Skin epidermis (tissue), 12 donors: ENCODE measurements at regions not wholly inside any gene's neighbourhood (a gene's known extent, or its start where the extent isn't known, plus 50 kb on each side); places are given as distances from the start of the nearest gene placed in this dataset.
A peak's percentile ranks its signal among the peaks of the same experiment; 100 is the strongest.

Source experiments
- H3K27ac ChIP-seq, 21 experiments: fragments of 200-600 bp; sonication (generic) in 11 of 21; one replicate each; pipeline ENCODE4 v1.5.0; 2020; ENCODE audit warnings: mild to moderate bottlenecking in 3 of 21, inconsistent platforms in 2 of 21, moderate library complexity in 2 of 21
- H3K4me3 ChIP-seq, 7 experiments: fragments of 200-600 bp; sonication (generic) in 2 of 7; one replicate each; pipeline ENCODE4 v1.5.0; 2020; ENCODE audit warnings: inconsistent platforms in 2 of 7, mild to moderate bottlenecking in 2 of 7, moderate library complexity in 1 of 7

- peak overlapping the region in 5 of 7 experiments; percentile 4 to 37 (median 23) for H3K4me3 ChIP-seq
- peak overlapping the region in 2 of 21 experiments; percentile 71 to 73 for H3K27ac ChIP-seq
Measured at GRCh38 chr15:98428253-98428989, 219.9 kb upstream of the IGF1R start.

DNA sequence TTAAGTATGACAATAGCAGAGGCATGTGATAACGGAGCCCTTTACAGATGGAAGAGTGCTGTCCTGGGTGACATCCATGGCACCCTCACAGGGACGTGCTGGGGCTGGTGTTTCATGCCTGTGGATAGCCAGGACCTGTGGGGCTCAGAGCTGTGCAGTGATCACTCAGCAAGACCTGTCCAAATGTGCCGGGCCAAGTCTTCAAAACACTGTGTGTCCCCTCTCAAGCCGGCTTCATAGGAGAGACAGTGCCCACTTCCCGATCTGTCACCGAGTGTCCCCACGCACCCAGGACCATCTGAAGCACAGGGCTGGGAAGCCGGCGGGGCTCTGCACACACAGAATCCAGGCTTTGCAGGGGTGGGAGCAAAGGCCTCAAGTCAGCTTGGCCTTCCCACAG, 217.2 kb upstream of the IGF1R start:
- no peak overlapping the region for H3K27ac ChIP-seq
- H3K4me3 ChIP-seq, result no peak overlapping the region

DNA sequence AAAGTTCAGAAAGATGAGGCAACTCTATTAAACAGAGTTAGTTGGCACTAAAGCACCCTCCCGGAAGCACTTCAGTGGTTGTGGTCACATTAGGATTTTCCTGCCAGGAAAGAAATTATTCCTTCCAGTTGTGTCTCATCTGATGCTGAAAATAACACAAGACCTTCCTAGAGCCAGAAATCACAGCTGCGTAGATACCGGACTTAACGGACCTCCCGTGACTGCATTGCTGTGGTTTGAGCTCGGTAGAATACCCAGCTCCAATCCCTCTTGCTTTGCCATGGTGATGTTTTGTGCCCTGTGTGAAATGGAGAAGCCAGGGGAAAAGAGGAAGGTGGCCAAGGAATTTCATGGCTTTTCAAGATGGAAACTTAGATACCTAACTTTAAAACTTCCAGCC, 215.0 kb upstream of the IGF1R start:
- H3K4me3 ChIP-seq, result no peak overlapping the region
- no peak overlapping the region for H3K27ac ChIP-seq

GRCh38 chr15:98433856-98434255, 214.5 kb upstream of the IGF1R start:
- Histone ChIP-seq H3K27ac (no peak overlapping the region), H3K4me3 (no peak overlapping the region)

GRCh38 chr15:98437752-98438151, 210.6 kb upstream of the IGF1R start:
- H3K27ac ChIP-seq, result no peak overlapping the region
- H3K4me3 ChIP-seq, result no peak overlapping the region

GRCh38 chr15:98438326-98438725, 210.0 kb upstream of the IGF1R start:
- Histone ChIP-seq H3K27ac (no peak overlapping the region), H3K4me3 (no peak overlapping the region)

DNA sequence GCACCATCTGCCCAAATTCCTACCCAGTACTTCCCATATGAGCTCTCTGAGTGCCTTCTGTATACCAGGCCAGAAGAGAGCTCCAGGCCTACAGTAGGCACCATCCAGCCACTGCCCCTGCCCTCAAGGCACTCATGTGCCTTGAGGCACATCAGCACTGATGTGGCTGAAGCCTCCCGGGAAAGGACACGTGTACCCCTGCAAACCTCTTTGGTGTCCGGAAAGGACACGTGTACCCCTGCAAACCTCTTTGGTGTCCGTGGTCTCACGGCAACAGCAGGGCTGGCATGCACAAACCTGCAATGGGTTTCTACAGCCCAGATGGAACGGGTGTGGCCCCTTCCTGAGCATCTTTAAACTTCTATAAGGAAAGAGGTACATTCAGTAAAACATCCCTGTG, 209.4 kb upstream of the IGF1R start:
- Histone ChIP-seq H3K27ac (no peak overlapping the region), H3K4me3 (no peak overlapping the region)

DNA sequence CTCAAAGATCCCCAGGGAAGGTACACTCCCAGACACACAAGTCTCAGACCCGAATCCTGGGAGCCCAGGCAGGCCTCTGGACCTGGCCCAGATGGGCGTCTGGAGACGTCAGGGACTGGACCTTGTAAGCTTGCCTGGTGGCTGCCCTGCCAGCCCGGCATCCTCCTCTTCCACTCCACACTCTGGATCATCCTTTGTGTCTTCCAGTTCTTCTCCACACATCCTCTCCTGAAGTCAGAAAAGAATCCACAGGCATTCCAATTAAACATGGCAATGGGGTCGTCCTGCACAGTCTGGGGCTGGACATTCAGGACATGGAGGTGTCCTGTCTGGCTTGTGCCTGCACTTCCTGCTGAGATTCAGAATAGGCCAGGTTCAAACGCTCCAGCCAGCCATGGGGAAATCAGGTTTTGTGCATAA, 208.8 kb upstream of the IGF1R start:
- Histone ChIP-seq H3K27ac (no peak overlapping the region), H3K4me3 (no peak overlapping the region)

- Histone ChIP-seq H3K27ac (no peak overlapping the region), H3K4me3 (no peak overlapping the region)
Measured at GRCh38 chr15:98440917-98441316, 207.4 kb upstream of the IGF1R start.

DNA sequence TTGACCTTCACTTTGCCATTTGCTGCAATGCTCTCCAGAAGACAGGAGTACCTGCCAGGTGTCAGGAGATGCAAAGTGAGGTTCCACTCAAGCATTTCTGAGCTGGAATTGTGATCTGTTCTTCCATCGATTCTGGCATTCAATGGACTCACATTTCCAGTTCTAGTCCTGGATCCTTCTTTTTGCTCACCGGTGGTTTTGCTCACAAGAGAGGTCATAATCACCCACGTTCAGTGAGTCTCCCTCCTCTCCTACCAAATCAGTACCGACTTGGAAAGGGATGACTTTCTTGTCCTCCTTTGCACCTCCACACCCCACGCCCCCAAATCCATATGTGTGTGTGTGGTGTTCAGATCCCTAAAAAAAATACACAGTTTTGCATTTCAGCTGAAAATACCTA, 206.7 kb upstream of the IGF1R start:
- Histone ChIP-seq H3K4me3 (no peak overlapping the region), H3K27ac (no peak overlapping the region)

DNA sequence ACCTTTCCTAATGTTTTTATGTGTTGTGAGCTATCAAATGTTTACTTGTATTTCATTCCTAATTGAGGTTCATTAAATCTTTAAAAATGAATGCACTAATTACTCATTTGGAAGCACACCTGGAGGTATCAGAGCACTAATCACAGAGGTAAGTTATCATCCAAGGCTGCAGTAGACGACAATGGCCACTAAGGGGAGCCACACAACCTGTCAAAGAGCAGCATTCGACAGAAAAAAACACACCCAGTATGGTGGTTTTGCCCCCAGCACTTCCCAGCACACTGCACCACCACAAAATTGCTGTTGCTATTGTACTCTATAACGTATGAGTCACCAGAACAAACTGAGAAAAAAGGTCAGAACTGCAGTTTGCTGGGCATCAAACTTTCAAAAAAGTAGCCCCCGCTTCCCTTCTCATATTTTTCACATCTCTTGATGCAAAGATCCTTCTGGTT, 205.9 kb upstream of the IGF1R start:
- Histone ChIP-seq H3K4me3 (no peak overlapping the region), H3K27ac (no peak overlapping the region)

DNA sequence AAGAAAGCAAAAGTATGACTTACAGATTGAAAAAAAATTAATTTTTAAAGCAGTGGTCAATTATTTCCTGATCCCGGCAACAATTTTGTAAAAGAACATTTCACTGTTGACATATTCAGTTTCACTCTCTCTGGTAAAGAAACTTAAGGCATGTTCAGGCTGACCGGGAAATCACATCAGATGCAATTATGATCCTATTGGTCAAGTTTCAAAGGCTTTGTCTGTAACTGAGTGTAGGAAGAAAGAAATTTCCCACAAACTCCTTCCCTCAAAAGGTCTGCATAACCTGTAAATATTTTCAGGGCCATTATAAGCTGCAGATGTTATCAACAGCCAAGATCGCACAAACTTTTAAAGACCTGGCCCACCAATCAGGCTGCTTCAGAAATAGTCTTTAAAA, 205.4 kb upstream of the IGF1R start:
- Histone ChIP-seq H3K27ac (no peak overlapping the region), H3K4me3 (no peak overlapping the region)

DNA sequence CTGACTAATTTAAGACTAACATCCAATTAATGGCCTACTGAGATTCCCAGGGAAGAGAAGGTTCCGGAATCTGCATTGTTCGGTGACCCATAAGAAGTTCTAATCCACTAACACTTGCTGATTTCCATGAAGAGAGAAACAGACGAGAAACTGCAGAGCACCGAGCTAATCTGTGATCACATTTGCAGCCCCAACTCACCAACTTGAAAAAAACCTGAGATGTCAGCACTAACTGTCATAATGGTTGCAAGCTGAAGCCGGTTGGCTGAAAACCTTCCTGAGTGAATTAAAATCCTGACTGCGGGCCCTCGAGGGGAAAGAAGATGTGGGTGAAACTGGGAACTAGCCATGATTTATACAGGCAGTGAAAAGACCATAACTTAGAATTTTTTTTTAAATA, 204.8 kb upstream of the IGF1R start:
- H3K4me3 ChIP-seq, result no peak overlapping the region
- H3K27ac ChIP-seq, result no peak overlapping the region

- Histone ChIP-seq H3K27ac (no peak overlapping the region), H3K4me3 (no peak overlapping the region)
Measured at GRCh38 chr15:98444138-98444537, 204.2 kb upstream of the IGF1R start.

DNA sequence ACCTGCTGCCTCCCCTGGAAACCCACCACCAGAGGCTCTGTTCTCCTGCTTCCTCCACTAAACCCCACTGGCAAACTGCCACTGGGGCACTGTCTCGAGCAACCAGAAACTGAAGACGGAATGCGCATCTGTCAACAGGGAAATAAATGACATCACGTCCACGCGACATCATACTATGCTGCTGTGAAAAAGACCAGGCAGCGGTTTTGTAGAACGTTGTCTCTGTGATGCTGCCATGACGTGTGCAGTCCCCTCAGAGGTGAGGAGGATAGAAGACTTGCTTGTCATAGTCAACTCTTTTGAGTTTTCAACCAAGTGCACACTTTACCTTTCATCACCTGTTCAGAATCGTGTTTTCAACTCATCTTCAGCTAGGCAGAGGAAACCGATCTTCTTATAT, 203.0 kb upstream of the IGF1R start:
- H3K4me3 ChIP-seq, result no peak overlapping the region
- H3K27ac ChIP-seq, result no peak overlapping the region

- no peak overlapping the region for H3K4me3 ChIP-seq
- no peak overlapping the region for H3K27ac ChIP-seq
Measured at GRCh38 chr15:98446083-98446482, 202.3 kb upstream of the IGF1R start.

DNA sequence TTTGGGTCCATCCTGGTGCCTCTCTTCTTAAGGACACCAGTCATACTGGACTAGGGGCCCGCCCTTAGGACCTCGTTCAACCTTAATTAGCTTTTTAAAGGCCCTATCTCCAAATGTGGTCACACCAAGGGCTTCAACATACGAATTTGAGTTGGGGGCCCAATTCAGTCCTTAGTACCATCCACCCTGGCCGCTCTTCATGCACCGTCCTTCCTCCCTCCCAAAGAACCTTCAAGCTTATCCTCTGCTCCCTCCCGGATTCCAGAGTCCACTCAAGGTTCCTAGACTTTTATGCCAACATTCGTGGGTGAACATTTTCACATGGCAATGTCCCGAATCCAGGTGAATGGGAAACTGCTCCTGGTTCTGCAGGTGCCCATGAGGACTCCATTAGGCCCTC, 201.3 kb upstream of the IGF1R start:
- Histone ChIP-seq H3K4me3 (no peak overlapping the region), H3K27ac (no peak overlapping the region)

- no peak overlapping the region for H3K27ac ChIP-seq
Measured at GRCh38 chr15:98451236-98451635, 197.1 kb upstream of the IGF1R start.

DNA sequence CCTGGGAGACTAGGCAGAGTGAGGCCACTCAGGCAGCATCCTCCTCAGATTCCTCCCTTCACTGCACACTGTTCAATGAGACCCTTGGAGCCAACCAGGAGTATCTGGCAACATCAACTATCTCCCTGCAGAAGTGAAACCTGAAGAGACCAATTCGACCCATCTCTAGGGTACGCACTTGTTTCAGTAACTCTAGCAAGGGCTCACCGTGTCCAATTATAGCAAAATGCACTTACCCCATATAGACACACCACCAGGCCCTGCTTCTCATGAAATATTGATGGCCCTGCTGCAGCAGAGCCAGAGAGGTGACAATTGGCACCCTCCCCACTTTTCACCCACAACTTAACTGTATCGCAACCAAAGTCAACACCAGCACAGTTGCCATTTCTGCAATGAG, 196.1 kb upstream of the IGF1R start:
- Histone ChIP-seq H3K27ac (no peak overlapping the region), H3K4me3 (no peak overlapping the region)

More at GRCh38 chr15:98451236-98451635, 197.1 kb upstream of the IGF1R start:
- H3K4me3 ChIP-seq, result no peak overlapping the region

GRCh38 chr15:98455904-98456303, 192.4 kb upstream of the IGF1R start:
- Histone ChIP-seq H3K4me3 (no peak overlapping the region), H3K27ac (no peak overlapping the region)

DNA sequence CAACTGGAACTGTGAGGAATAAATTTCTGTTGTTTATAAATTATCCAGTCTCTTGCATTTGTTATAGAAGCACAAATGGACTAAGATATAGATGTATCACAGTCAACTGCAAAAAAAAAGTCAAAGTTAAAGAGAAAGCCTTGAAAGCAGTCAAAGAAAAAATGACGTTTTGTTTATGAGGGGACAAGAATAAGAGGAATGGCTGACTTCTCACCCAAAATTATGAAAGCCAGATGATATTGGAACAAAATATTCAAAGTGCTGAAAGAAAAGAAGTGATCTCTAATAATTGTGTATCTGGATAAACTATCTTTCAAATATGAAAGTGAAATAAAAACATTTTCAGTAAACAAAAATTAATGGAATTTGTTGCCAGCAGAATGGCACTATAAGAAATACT, 171.8 kb upstream of the IGF1R start:
- Histone ChIP-seq H3K4me3 (no peak overlapping the region), H3K27ac (no peak overlapping the region)

GRCh38 chr15:98480844-98481243, 167.5 kb upstream of the IGF1R start:
- H3K27ac ChIP-seq, result no peak overlapping the region
- no peak overlapping the region for H3K4me3 ChIP-seq
